ENCODE measurements at regions not wholly inside any gene's neighbourhood (a gene's known extent, or its start where the extent isn't known, plus 50 kb on each side); places are given as distances from the start of the nearest gene placed in this dataset.

GRCh38 chr21:32113486-32113885 is 165.4 kb downstream of the MIS18A start:
- no peak for TF ChIP-seq ZNF549 (tag by site-specific recombination; IDR thresholded peaks at IDR 0.05)
- TF ChIP-seq ZNF501 (tag by site-specific recombination; IDR thresholded peaks at IDR 0.05) = no peak
- no peak for TF ChIP-seq PRDM10 (tag by site-specific recombination; IDR thresholded peaks at IDR 0.05)
- no peak for TF ChIP-seq ZNF837 (tag by site-specific recombination; IDR thresholded peaks at IDR 0.05)
- no peak for TF ChIP-seq ZFP41 (tag by site-specific recombination; IDR thresholded peaks at IDR 0.05; ENCODE audit: borderline replicate concordance)
- no peak for TF ChIP-seq ATF2 (tag by site-specific recombination; IDR thresholded peaks at IDR 0.05; ENCODE audit: low read depth)
- TF ChIP-seq REST (tag by site-specific recombination; IDR thresholded peaks at IDR 0.05) = no peak
- TF ChIP-seq ZNF596 (tag by site-specific recombination; IDR thresholded peaks at IDR 0.05) = no peak
- TF ChIP-seq ELK4 (IDR thresholded peaks at IDR 0.05; ENCODE audit: borderline replicate concordance, low read depth, low read length) = no peak
- TF ChIP-seq CTCF (tag by site-specific recombination; IDR thresholded peaks at IDR 0.05) = no peak
- no peak for TF ChIP-seq ZNF585B (tag by site-specific recombination; IDR thresholded peaks at IDR 0.05)
- no peak for TF ChIP-seq ZNF37A (tag by site-specific recombination; IDR thresholded peaks at IDR 0.05)
- TF ChIP-seq ZNF623 (tag by site-specific recombination; IDR thresholded peaks at IDR 0.05) = no peak
